ENCODE measurements at regions not wholly inside any gene's neighbourhood (a gene's known extent, or its start where the extent isn't known, plus 50 kb on each side); places are given as distances from the start of the nearest gene placed in this dataset.

DNA sequence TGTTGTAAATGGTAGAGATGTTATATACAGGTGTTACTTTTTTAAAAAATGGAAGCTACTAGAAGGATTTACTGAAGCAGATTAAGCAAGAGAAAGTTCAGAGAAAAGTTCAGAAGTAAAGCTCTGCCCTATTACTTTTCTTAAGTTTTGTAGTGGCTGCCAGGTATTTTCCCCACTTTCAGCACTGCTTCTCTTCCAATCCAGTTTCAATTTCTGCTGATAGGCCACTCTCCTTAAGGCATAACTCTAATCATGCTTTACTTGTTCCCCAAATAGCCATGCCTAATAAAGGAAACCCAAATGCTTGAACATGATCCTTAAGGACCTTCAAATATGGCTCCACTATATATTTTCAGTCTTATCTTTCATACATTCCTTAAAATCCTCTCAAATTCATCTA, 880.8 kb upstream of the CDH2 start:
- TF ChIP-seq, protein P1, sequence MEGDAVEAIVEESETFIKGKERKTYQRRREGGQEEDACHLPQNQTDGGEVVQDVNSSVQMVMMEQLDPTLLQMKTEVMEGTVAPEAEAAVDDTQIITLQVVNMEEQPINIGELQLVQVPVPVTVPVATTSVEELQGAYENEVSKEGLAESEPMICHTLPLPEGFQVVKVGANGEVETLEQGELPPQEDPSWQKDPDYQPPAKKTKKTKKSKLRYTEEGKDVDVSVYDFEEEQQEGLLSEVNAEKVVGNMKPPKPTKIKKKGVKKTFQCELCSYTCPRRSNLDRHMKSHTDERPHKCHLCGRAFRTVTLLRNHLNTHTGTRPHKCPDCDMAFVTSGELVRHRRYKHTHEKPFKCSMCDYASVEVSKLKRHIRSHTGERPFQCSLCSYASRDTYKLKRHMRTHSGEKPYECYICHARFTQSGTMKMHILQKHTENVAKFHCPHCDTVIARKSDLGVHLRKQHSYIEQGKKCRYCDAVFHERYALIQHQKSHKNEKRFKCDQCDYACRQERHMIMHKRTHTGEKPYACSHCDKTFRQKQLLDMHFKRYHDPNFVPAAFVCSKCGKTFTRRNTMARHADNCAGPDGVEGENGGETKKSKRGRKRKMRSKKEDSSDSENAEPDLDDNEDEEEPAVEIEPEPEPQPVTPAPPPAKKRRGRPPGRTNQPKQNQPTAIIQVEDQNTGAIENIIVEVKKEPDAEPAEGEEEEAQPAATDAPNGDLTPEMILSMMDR (conservative IDR thresholded peaks at IDR 0.05 in 1 of 2, IDR thresholded peaks at IDR 0.05 in 1 of 2; ENCODE audit: extremely low read depth in 1 of 2, insufficient read depth in 1 of 2, low read depth in 1 of 2, low read length in 2 of 2), result no peak
- TF ChIP-seq EZH2 (IDR thresholded peaks at IDR 0.05; ENCODE audit: borderline replicate concordance, low read length), result no peak

Data from mammary epithelial cell (primary cell).